AG04450 (cell line): ENCODE measurements at regions not wholly inside any gene's neighbourhood (a gene's known extent, or its start where the extent isn't known, plus 50 kb on each side); places are given as distances from the start of the nearest gene placed in this dataset.

Experiments used
- CTCF ChIA-PET: fragments of 300-600, 350-600 bp; formaldehyde crosslinking; extraction: SDS; loops from one replicate; lab custom pipeline; 2022; ENCODE audit warnings: antibody characterized with exemption, inconsistent platforms; lab: Charles Lee
- POLR2A ChIA-PET: fragments of 350-600 bp; formaldehyde crosslinking; extraction: SDS; loops from one replicate; lab custom pipeline; 2021; ENCODE audit warnings: antibody characterized with exemption, inconsistent platforms; lab: Yijun Ruan, JAX
- DNase-seq: peaks from one replicate; pipeline ENCODE4 v3.0.0-alpha.2; 2011; ENCODE audit warnings: low read depth, low spot score
- H3K27ac ChIP-seq: one replicate; pipeline ENCODE4 v1.5.1; 2012; ENCODE audit warnings: low read depth, low read length, control low read depth
- H3K27me3 ChIP-seq: one replicate; pipeline ENCODE4 v1.6.0; 2012; ENCODE audit warnings: low read length; ENCODE audit not compliant: control insufficient read depth, insufficient read depth
- H3K4me3 ChIP-seq: 2 replicates; pipeline ENCODE4 v1.5.1; 2011; ENCODE audit warnings: mild to moderate bottlenecking, low read depth, low read length, control low read depth
- H3K9me3 ChIP-seq: 2 replicates; pipeline ENCODE4 v1.5.1; 2012; ENCODE audit warnings: low read length; ENCODE audit not compliant: control insufficient read depth, insufficient read depth
- TF ChIP-seq, protein P1 (sequence below): IDR thresholded peaks from 2 replicates; pipeline ENCODE4 v1.5.1; 2011; ENCODE audit warnings: low read depth, low read length, control low read depth, inconsistent platforms

DNA sequence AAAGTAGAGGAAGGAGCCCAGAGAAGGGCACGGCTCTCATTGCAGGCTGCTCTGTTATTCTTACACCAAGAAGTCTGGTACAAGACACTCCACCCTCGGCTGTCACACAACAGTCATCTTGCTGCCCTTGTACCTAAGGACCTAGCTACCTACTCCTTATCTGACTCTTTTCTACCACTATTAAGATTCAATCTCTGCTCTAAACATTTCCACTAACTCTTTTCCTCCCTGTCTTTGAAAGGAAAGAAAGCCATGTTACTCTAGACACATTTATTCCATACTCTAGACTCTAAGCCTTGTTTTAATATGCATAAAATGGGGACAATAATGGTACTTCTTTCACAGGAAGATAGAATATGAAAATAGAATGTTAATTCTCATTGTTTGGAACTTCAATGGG lies 73.3 kb upstream of the C3orf49 start:
- TF ChIP-seq, protein P1, sequence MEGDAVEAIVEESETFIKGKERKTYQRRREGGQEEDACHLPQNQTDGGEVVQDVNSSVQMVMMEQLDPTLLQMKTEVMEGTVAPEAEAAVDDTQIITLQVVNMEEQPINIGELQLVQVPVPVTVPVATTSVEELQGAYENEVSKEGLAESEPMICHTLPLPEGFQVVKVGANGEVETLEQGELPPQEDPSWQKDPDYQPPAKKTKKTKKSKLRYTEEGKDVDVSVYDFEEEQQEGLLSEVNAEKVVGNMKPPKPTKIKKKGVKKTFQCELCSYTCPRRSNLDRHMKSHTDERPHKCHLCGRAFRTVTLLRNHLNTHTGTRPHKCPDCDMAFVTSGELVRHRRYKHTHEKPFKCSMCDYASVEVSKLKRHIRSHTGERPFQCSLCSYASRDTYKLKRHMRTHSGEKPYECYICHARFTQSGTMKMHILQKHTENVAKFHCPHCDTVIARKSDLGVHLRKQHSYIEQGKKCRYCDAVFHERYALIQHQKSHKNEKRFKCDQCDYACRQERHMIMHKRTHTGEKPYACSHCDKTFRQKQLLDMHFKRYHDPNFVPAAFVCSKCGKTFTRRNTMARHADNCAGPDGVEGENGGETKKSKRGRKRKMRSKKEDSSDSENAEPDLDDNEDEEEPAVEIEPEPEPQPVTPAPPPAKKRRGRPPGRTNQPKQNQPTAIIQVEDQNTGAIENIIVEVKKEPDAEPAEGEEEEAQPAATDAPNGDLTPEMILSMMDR = no peak
- H3K4me3 ChIP-seq = no peak overlapping the region
- H3K27me3 ChIP-seq = no peaks in the 10 kb centered on the region
- POLR2A ChIA-PET = no interaction called here
- CTCF ChIA-PET = no interaction called here
- no peaks in the 10 kb centered on the region for H3K9me3 ChIP-seq
- no peak for DNase-seq
- no peak overlapping the region for H3K27ac ChIP-seq

DNA sequence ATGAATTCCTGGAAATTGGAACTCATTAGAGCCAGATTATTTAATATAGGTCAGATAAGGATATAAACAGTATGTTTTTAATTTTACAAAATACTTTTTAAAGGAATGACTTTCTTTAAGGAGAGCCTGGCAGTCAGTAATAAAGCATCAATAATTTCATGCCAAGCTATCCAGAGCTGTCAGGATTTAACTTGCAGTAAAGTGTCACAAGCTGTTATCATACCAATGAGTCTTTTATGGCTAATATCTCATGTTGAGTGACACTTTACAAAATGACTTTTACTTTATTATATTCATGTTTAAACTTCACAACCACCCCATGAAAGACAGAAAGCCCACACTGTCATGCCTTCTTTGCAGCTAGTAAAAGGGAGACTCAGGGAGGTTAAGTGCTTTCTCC lies 72.9 kb upstream of the C3orf49 start:
- Histone ChIP-seq H3K9me3 (no peaks in the 10 kb centered on the region), H3K4me3 (no peak overlapping the region), H3K27me3 (no peaks in the 10 kb centered on the region), H3K27ac (no peak overlapping the region)
- DNase-seq = no peak
- ChIA-PET CTCF (no interaction called here), POLR2A (no interaction called here)
- TF ChIP-seq, protein P1 = no peak

DNA sequence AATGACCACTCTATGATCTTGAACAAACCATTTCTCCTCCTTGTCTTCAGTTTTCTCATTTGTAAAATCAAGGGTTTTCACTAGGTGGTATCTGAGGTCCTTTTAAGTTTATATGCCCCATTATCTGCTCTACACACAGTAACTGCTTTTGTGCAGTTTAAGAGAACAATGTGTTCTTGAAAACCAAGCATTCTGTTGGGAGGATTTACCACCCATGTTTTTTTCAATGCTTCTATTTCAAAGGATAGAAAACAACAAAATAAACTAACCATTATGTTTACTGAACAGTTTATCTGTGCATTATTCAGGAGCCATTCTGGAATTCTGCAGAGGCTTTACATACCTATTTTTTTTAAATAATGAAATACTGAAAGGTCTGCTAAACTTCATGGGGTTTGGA lies 67.6 kb upstream of the C3orf49 start:
- ChIA-PET POLR2A (no interaction called here), CTCF (interaction anchor here (1.3 kb wide), 1 partner anchor 67 kb away, joined by 3 read pairs; no protein-coding TSS in a partner anchor)
- Histone ChIP-seq H3K4me3 (no peak overlapping the region), H3K27ac (no peak overlapping the region), H3K9me3 (no peaks in the 10 kb centered on the region), H3K27me3 (no peaks in the 10 kb centered on the region)
- TF ChIP-seq, protein P1 = no peak
- DNase-seq = no peak

DNA sequence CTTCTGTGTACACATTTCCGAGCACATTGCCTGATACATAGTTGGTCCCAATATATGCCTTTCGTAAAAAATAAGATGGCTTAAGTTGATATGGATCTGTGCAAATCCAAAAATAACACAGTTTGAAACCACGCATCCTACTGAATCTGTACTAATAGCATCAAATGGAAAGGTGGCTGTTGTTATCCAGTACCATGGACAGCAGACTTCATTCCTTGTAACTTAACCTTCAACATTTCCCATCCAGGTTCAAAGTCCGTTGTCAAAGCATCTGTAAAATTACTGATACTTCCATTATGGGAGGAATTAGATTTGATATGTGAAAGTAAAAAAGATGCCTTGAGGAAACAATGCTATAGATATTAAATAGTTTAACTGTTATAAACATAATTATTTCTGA lies 65.5 kb upstream of the C3orf49 start:
- POLR2A ChIA-PET = no interaction called here
- no peak overlapping the region for H3K27ac ChIP-seq
- CTCF ChIA-PET = no interaction called here
- DNase-seq = no peak
- H3K27me3 ChIP-seq = no peaks in the 10 kb centered on the region
- H3K4me3 ChIP-seq = no peak overlapping the region
- TF ChIP-seq, protein P1 = no peak
- no peaks in the 10 kb centered on the region for H3K9me3 ChIP-seq

DNA sequence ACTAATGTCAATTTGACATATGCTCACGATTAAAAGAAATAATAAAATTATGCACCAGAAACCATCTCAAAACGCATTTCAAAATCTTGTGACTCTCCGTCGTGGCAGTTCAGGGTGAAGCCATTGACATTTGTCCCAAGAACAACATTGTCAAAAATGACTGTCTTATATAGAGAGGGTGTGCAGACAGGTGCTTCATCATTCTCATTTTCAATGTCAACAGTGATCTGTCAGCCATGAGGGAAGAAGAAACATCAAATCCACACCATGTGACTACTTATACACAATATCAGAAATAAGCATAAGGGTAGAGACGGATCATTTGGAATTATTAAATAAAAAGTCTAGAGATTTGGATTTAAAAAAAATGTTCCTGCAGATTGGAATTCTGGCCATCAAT lies 65.1 kb upstream of the C3orf49 start:
- H3K27me3 ChIP-seq = no peaks in the 10 kb centered on the region
- CTCF ChIA-PET = no interaction called here

More for the DNA sequence above, 65.1 kb upstream of the C3orf49 start:
- no peak overlapping the region for H3K4me3 ChIP-seq
- H3K27ac ChIP-seq = no peak overlapping the region
- POLR2A ChIA-PET = no interaction called here
- TF ChIP-seq, protein P1 = no peak
- no peaks in the 10 kb centered on the region for H3K9me3 ChIP-seq
- no peak for DNase-seq
